GM19452 (cell line): ENCODE measurements at regions not wholly inside any gene's neighbourhood (a gene's known extent, or its start where the extent isn't known, plus 50 kb on each side); places are given as distances from the start of the nearest gene placed in this dataset.

ENCODE experiments used
- ATAC-seq: cut with Tn5 transposase; IDR thresholded peaks from one replicate; pipeline ENCODE4 v1.9.1; 2021; ENCODE audit not compliant: unreplicated experiment

DNA sequence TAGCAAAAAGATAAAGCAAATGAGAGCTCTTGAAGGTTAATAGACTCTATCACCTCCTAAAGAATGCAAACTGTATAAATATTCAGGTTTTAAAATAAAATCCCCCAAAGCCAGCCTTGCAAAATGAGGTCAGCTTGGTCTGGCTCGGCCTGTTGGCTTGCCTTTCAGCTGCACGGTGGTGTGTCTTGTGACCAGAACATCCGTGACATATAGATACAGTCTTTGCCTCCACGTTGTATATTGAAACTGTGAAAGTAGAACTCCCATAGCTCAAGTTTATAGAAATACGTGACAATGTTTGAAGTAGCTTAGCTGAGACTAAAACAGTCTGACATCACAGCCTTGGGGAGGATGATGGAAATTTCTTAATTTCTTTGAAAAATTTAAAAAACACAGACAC, 236.6 kb upstream of the MYOCD start:
- ATAC-seq, result no peak

DNA sequence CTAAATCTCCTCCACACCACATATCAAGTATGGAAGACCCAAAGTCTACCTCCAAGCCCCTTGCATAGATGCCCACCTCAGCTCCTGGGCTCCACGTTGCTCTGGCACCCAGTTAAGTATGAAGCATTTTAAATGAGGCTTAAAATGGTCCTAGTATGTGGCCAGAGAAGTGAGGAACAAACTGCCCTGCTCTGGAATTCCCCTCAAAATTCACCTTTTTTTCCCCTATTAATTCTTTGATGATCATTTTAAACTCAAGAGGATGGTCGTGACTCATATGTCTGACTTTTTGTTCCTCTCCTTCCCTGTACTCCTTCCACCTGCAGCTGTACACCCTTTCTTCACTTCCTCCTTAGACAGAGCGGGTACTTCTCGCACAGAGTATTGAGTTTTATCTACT, 234.5 kb upstream of the MYOCD start:
- ATAC-seq, result peak; percentile 78

- no peak for ATAC-seq
Measured at GRCh38 chr17:12438212-12438611, 227.5 kb upstream of the MYOCD start.

GRCh38 chr17:12438813-12439586, 226.7 kb upstream of the MYOCD start:
- no peak for ATAC-seq

GRCh38 chr17:12445331-12445730, 220.4 kb upstream of the MYOCD start:
- ATAC-seq, result no peak

GRCh38 chr17:12457493-12457892, 208.2 kb upstream of the MYOCD start:
- no peak for ATAC-seq

GRCh38 chr17:12459736-12460135, 206.0 kb upstream of the MYOCD start:
- no peak for ATAC-seq

DNA sequence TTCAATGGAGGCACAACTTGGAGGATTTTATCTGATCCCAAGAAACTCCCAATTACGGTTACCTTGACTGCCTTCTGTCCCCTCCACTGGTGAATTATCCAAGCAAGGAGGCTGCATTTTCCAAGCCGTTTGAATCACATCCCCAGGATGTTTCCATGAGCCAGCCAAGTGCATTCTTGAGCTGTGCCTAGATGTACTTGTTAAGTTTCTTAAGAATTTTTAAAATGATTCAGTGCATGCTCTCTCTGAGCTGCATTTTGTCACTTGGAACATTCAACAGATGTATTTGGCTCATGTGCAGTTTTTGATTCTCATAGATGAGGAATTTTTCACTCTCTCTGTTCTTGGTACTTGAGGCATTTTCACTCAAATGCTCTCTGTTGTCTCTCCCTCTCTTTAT, 202.6 kb upstream of the MYOCD start:
- ATAC-seq, result no peak

GRCh38 chr17:12472252-12473173, 193.2 kb upstream of the MYOCD start:
- ATAC-seq, result no peak

DNA sequence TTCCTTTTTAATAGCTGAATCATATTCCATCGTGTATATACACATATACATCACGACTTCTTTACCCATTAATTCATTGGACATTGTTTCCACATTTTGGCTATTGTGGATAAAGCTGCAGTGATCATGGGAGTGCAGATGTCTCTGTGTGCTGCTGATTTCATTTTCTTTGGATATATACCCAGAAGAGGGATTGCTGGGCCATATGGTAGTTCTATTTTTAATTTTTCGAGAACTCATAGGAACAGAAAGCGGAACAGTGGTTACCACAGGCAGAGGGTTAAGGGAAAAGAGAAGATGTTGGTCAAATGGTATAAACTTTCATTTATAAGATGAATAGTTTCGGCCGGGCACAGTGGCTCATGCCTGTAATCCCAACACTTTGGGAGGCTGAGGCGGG, 187.4 kb upstream of the MYOCD start:
- ATAC-seq, result no peak

GRCh38 chr17:12485361-12485906, 180.3 kb upstream of the MYOCD start:
- ATAC-seq, result no peak

DNA sequence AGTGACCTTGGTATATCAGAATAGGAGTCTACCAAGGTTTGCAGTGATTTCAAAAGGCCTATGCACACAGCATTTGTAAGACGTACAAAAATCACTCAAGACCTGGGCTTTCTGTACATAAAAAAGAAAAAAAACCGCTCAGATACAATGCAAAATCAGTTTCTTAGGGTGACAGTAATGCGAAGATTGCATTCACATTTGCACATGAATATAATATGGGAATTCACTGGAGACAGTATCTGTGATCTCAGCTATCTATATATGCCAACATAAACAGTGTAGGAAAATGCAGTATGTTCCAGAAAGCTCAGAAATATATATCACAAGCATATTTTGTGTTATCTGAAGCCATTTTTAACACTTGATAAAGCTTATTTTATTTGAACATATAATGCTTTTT, 176.4 kb upstream of the MYOCD start:
- ATAC-seq, result no peak

DNA sequence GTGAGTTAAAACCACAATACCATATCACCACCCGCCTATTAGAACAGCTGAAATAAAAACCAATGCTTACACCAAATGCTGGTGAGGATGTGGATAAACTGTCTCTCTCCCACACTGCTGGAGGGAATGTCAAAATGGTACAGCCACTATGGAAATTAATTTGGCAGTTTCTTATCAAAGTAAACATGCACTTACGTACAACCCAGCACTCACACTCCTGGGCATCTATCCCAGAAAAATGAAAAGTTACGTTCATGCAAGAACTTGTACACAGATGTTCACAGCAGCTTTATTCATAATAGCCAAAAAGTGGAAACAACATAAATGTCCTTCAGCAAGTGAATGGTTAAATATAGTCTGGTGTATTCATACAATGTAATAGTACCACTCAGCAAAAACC, 173.2 kb upstream of the MYOCD start:
- ATAC-seq, result no peak

DNA sequence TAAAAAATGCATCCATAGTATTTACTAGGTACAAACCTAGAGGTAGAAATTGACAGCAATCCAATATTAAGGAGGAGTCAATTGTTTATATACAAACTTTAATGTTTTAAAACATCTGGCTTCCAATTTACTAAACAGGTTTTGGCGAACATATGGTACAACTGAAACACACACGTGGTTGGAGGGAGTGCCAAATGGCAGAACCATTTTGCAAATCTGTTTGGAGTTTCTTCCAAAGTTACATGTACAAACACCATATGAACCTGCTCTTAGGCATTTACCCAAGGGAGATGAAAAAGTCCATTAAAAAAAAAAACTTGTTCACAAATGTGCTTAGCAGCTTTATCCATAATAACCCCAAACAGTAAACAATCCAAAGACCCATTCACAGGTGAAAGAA, 159.8 kb upstream of the MYOCD start:
- no peak for ATAC-seq

DNA sequence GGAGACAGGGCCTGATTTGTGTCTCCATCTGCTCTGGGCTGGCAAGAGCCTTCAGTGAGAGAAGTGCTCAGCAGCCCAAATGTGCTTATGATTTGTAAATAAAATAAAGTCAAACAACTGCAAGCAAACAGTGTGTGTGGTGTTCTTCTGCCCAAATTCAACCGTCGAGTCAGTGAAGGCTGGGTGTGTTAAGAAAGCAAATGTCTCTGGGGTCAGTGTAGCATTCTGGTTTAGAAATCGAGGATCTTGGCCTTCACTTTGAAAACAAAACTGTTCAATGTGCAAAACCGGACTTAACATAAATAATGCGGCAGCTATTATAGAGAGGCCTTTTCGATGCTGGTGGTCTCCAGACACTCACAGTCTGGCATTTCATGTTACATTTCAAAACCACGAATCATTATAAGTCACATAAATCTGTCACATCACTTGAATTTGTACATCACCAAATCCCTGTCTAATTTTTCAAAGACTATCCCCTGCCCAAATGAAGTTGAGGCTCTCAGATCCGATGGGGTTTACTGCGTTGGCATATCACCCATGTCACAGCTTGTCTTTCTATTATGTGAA, 158.6 kb upstream of the MYOCD start:
- ATAC-seq, result no peak

DNA sequence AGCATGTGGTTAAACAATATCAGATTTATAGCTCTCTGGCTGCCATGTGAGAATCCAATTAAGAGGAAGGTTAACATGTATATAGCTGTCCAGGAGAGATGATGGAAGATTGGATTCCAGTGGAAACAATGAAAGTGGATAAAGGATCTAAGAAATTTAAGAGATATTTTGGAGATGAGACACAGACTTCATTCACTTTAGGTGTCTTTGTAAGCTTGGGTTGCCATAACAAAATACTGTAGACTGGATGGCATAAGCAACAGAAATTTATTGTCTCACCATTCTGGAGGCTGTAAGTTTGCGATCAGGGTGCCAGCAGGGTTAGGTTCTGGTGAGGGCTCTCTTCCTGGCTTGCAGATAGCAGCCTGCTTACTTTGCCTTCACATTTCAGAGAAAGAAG, 155.9 kb upstream of the MYOCD start:
- ATAC-seq, result no peak

GRCh38 chr17:12510535-12510934, 155.2 kb upstream of the MYOCD start:
- no peak for ATAC-seq

DNA sequence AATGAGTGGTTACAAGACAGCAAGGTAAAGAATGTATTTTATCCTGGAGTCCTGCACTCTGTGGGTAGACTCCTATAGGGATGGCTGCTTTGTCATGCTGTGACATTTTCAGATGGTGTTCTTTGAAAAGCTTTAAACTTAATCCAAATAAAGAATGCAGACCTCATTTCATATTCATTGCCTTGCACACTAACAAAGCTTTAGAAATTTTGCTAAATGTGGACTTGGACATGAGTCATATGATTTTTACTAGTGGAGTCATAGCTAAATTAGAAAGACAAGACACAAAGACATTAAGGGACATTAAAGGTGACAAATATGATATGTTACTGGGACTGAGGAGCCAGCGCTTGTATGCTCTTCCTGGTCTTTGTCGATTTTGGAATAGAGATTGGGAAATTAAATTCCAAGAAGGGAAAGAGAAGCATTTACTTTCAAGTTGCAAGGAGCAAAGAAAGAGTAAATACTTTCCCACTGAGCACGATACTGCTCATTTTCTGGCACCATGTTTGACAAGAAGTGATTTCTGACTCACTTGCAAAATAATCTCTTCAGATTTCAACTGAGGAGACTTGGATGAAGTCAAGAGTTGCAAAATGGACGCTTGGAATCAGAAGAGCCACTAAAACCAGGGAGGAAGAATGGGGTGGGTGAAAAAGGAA, 152.9 kb upstream of the MYOCD start:
- no peak for ATAC-seq

- ATAC-seq, result no peak
Measured at GRCh38 chr17:12514596-12514995, 151.1 kb upstream of the MYOCD start.

- no peak for ATAC-seq
Measured at GRCh38 chr17:12519956-12520594, 145.6 kb upstream of the MYOCD start.

- ATAC-seq, result no peak
Measured at GRCh38 chr17:12521416-12521815, 144.3 kb upstream of the MYOCD start.
